Nephron (organoid): ENCODE measurements at regions not wholly inside any gene's neighbourhood (a gene's known extent, or its start where the extent isn't known, plus 50 kb on each side); places are given as distances from the start of the nearest gene placed in this dataset.
"Not testable (repeated sequence)": the region's sequence is repeated elsewhere in the genome, so short reads cannot be mapped to it uniquely, and the experiment has no call there.

Source experiments
- H3K27ac Mint-ChIP-seq, 3 experiments: 2 replicates each; pipeline ENCODE4 v1.8.0; 2020; ENCODE audit warnings: mixed read lengths in 3 of 3, mild to moderate bottlenecking in 2 of 3, moderate library complexity in 1 of 3
- H3K27me3 Mint-ChIP-seq: 2 replicates; pipeline ENCODE4 v1.8.0; 2021; ENCODE audit warnings: low read depth, mild to moderate bottlenecking, moderate library complexity, mixed read lengths
- H3K36me3 Mint-ChIP-seq: 2 replicates; pipeline ENCODE4 v1.8.0; 2020; ENCODE audit warnings: low read depth, mixed read lengths
- H3K4me1 Mint-ChIP-seq: 2 replicates; pipeline ENCODE4 v1.8.0; 2020; ENCODE audit warnings: mixed read lengths
- H3K4me3 Mint-ChIP-seq, 3 experiments: 2 replicates each; pipeline ENCODE4 v1.8.0; 2020; ENCODE audit warnings: mild to moderate bottlenecking in 3 of 3, mixed read lengths in 3 of 3, moderate library complexity in 2 of 3
- H3K9me3 Mint-ChIP-seq: 2 replicates; pipeline ENCODE4 v1.8.0; 2020; ENCODE audit warnings: mixed read lengths
- CTCF ChIP-seq, 3 experiments: fragments of 200-600 bp; sonication (generic); IDR thresholded peaks; one replicate each; pipeline ENCODE4 v1.5.0; 2021; ENCODE audit warnings: antibody characterized with exemption in 3 of 3; ENCODE audit not compliant: unreplicated experiment in 3 of 3

GRCh38 chr21:18743531-18743930, 339.9 kb upstream of the TMPRSS15 start:
- H3K9me3 Mint-ChIP-seq, result no peaks in the 10 kb centered on the region
- TF ChIP-seq CTCF (IDR thresholded peaks at IDR 0.05; ENCODE audit: unreplicated experiment in 3 of 3), result no peak
- no peak overlapping the region for H3K4me3 Mint-ChIP-seq
- H3K27me3 Mint-ChIP-seq, result no peaks in the 10 kb centered on the region
- H3K36me3 Mint-ChIP-seq, result no peaks in the 10 kb centered on the region
- H3K27ac Mint-ChIP-seq, result no peak overlapping the region
- H3K4me1 Mint-ChIP-seq, result peaks cover 10% of the 10 kb centered on the region

GRCh38 chr21:18744840-18745239, 341.3 kb upstream of the TMPRSS15 start:
- H3K9me3 Mint-ChIP-seq, result no peaks in the 10 kb centered on the region

DNA sequence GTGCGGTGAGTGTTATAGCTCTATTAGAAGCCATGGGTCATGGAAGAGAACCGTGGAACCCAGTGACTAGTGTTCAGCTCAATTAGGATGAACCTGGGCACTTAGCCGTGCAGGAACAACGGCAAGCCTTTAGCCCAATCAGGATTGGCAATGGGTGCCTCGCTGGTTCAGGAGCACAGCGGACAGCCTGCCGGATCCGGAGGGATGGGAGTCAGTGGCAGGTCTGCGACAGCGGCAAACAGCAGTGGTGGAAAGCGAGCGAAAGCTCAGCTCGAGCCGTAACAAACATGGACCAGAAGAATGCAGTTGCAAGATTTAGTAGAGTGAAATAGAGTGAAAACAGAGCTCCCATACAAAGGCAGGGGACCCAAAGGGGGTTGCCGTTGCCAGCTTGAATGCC, 349.3 kb upstream of the TMPRSS15 start:
- not testable (repeated sequence) for H3K27ac Mint-ChIP-seq, H3K36me3 Mint-ChIP-seq, H3K27me3 Mint-ChIP-seq, H3K9me3 Mint-ChIP-seq, H3K4me3 Mint-ChIP-seq, H3K4me1 Mint-ChIP-seq

More at GRCh38 chr21:18744840-18745239, 341.3 kb upstream of the TMPRSS15 start:
- no peaks in the 10 kb centered on the region for H3K36me3 Mint-ChIP-seq
- H3K27ac Mint-ChIP-seq, result peak overlapping the region in 1 of 3 experiments; percentile 14
- TF ChIP-seq CTCF (IDR thresholded peaks at IDR 0.05; ENCODE audit: unreplicated experiment in 3 of 3), result no peak
- peak overlapping the region in 1 of 3 experiments; percentile 19 for H3K4me3 Mint-ChIP-seq
- peaks cover 10% of the 10 kb centered on the region for H3K4me1 Mint-ChIP-seq
- H3K27me3 Mint-ChIP-seq, result no peaks in the 10 kb centered on the region

- not testable (repeated sequence) for H3K4me3 Mint-ChIP-seq, H3K27me3 Mint-ChIP-seq, H3K36me3 Mint-ChIP-seq, H3K9me3 Mint-ChIP-seq, H3K4me1 Mint-ChIP-seq, H3K27ac Mint-ChIP-seq
Observed at GRCh38 chr21:18756272-18756671, 352.7 kb upstream of the TMPRSS15 start.

- H3K4me3 Mint-ChIP-seq, result no peak overlapping the region
- no peaks in the 10 kb centered on the region for H3K36me3 Mint-ChIP-seq
- H3K27ac Mint-ChIP-seq, result no peak overlapping the region
- no peaks in the 10 kb centered on the region for H3K9me3 Mint-ChIP-seq
- no peak for TF ChIP-seq CTCF (IDR thresholded peaks at IDR 0.05; ENCODE audit: unreplicated experiment in 3 of 3)
- H3K4me1 Mint-ChIP-seq, result no peaks in the 10 kb centered on the region
- H3K27me3 Mint-ChIP-seq, result no peaks in the 10 kb centered on the region
Observed at GRCh38 chr21:18759267-18759666, 355.7 kb upstream of the TMPRSS15 start.

DNA sequence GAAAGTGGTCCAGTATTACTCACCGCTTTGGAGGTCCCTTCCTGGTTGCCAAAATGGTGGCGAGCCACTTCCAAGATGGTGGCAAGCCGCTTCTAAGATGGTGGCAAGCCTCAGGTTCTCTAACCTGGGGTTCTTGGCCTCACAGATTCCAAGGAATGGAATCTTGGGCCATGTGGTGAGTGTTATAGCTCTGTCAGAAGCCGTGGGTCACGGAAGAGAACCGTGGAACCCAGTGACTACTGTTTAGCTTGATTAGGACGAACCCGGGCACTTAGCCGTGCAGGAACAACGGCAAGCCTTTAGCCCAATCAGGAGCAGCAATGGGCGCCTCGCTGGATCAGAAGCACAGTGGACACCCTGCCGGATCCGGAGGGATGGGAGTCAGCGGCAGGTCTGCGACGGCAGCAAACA, 356.2 kb upstream of the TMPRSS15 start:
- H3K4me1 Mint-ChIP-seq, result no peaks in the 10 kb centered on the region
- H3K4me3 Mint-ChIP-seq, result no peak overlapping the region
- TF ChIP-seq CTCF (IDR thresholded peaks at IDR 0.05; ENCODE audit: unreplicated experiment in 3 of 3), result no peak
- no peak overlapping the region for H3K27ac Mint-ChIP-seq
- H3K9me3 Mint-ChIP-seq, result no peaks in the 10 kb centered on the region
- H3K36me3 Mint-ChIP-seq, result no peaks in the 10 kb centered on the region
- no peaks in the 10 kb centered on the region for H3K27me3 Mint-ChIP-seq

DNA sequence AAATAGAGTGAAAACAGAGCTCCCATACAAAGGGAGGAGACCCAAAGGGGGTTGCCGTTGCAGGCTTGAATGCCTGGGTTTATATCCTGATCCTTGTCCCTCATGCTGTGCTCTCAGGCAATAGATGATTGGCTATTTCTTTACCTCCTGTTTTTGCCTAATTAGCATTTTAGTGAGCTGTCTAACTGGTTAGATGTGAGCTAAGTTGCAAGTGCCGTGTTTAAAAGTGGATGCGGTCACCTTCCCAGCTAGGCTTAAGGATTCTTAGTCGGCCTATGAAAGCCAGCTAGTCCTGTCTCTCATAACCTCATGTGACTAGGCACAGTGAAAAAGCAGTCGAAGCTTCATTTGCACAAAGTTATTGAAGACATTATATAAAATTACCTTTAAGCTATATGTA, 356.7 kb upstream of the TMPRSS15 start:
- Mint-ChIP-seq H3K4me1 (no peaks in the 10 kb centered on the region), H3K27ac (no peak overlapping the region), H3K4me3 (no peak overlapping the region), H3K27me3 (no peaks in the 10 kb centered on the region), H3K36me3 (no peaks in the 10 kb centered on the region), H3K9me3 (no peaks in the 10 kb centered on the region)
- no peak for TF ChIP-seq CTCF (IDR thresholded peaks at IDR 0.05; ENCODE audit: unreplicated experiment in 3 of 3)
